HG03469 (cell line): ENCODE measurements at regions not wholly inside any gene's neighbourhood (a gene's known extent, or its start where the extent isn't known, plus 50 kb on each side); places are given as distances from the start of the nearest gene placed in this dataset.
"Not testable (repeated sequence)": the region's sequence is repeated elsewhere in the genome, so short reads cannot be mapped to it uniquely, and the experiment has no call there.

ENCODE experiments used
- ATAC-seq: cut with Tn5 transposase; IDR thresholded peaks from one replicate; pipeline ENCODE4 v1.9.1; 2021; ENCODE audit warnings: mild to moderate bottlenecking, moderate library complexity, moderate number of reproducible peaks; ENCODE audit not compliant: unreplicated experiment

DNA sequence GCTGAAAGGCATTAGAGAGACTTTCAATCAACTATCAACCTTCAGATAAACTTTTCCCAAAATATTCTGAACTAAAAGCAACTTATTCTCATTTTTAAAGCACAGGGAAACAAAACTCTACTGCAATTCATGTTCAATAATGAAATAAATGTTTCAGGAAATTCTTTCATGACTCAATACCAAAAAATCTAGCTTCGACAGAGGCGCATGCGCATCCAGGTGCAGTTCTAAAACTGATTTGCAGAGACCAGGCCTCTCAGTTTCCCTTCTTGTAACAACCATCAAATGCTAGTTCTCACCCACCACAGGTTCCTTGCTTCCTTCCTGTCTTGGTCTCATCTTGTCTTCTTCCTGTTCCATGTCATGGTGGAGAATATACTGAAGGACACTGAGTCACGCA is 55.3 kb upstream of the NRBF2 start:
- ATAC-seq, result no peak

DNA sequence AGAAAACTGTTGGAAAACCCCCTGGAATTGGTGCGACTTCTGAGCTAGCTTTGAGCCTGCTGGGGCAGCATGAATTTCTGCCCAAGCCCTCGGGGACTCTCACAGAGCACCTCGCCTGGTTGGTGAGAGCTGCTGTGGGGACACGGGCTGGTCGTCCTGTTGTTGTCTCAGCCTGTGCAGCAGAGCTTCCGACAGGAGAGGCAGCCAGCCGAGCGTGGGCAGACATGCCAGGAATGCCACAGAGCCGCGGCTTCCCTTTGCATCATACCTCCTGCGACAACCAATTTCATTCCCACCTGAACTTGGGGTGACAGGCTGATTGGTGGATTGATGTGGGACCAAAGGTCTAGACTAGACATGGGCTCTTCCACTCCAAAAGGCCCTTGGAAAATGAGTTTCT is 60.2 kb upstream of the NRBF2 start:
- no peak for ATAC-seq

DNA sequence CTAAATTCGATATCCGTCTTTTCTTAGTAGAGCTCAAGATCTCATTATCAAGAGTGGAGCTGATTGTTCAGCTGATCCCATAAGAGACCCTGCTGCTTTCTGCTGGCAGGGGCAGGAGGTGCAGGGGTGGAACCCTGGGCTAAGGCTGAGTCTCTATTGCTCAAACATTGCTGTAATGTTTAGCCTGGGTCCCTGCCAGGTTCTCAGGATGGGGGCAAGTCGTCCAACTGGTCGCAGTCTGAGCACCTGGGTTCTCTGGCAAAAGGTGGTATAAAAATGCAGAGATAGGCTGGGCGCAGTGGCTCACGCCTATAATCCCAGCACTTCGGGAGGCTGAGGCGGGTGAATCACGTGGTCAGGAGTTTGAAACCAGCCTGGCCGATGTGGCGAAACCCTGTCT is 62.0 kb upstream of the NRBF2 start:
- no peak for ATAC-seq

DNA sequence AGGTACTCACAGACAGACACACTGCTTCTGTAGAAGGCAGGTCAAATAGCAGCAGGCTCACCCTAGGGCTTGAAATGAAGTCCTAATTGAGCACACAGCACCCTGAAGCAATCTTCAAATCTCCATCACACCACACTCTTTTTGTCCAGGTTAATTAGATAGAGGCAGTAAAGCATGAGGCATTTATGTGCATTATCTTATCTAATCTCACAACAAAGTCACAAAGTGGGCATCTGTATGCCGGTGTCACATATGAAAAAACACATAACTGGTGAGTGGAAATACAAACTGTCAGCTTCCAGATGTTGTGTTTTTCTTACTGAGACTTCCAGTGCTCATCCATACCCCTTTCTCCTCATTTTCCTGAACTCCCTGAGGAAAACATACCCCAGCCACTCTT is 63.8 kb upstream of the NRBF2 start:
- ATAC-seq, result no peak

DNA sequence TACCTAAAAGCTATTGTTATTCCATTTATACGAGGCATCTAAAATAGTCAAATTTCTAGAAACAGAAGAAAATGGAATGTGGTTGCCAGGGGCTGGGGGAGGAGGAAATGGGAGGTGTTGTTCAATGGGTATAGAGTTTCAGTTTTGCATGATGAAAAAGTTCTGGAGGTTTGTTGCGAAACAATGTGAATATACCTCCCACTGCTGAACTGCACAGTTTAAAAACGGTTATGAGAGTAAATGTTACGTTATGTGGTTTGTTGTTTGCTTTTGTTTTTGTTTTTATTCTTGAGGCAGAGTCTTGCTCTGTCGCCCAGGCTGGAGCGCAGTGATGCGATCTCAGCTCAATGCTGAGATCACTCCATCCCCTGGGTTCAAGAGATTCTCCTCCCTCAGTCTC is 64.9 kb upstream of the NRBF2 start:
- no peak for ATAC-seq

DNA sequence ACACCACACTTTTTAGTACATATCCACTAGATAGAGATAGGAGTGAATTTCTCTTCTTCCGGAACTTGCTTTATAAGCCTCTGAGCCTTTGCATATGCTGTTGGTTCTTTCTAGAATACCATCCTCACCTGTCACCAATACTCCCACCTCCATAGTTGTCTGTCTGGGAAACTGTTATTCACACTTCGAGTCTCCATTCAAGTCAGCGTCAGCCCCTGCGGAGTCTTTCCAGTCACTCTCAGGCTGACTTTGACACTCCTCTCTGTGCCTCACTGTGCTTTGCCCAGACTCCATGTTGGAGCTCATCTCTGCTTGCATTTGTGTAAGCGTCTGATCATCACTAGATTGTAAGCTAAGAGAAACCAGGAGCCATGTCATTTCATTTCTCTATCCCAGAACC is 66.5 kb upstream of the NRBF2 start:
- no peak for ATAC-seq

DNA sequence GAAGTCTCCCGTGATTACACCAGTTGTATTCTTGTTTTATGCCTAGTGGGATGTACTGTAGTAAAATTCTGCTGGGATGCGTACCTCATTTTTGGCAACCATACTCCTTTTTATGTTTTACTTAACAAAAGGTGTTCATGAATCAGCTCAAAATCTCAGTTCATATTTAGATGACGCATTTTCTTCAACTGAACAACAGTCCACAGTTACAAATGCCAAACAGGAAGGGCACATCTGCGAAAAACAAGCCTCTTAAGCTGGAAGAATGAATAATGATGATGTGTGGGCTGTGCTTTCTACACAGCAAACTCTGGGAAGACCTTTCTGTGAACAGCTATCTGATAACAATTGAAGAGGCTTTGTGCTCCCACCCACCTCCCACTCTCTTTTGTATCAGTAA is 68.4 kb upstream of the NRBF2 start:
- no peak for ATAC-seq

DNA sequence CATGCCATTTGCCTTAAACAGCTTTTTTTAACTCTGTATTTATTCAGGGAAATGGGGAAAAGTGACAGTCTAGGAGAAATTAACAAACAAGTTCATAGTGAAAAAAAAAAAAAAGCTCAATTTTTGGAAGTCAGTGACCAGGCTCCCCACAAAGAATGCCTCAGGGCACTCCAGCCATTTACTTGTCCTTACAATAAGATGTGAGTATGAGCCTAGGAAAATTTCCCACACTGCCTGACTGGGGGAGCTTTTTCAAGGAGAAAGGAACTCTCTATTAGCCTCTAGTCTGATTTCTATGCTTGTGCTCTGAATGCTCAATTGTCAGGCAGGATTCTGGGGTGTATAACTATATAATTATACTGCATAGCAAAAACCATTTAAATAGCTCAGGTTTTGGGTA is 74.9 kb upstream of the NRBF2 start:
- no peak for ATAC-seq

DNA sequence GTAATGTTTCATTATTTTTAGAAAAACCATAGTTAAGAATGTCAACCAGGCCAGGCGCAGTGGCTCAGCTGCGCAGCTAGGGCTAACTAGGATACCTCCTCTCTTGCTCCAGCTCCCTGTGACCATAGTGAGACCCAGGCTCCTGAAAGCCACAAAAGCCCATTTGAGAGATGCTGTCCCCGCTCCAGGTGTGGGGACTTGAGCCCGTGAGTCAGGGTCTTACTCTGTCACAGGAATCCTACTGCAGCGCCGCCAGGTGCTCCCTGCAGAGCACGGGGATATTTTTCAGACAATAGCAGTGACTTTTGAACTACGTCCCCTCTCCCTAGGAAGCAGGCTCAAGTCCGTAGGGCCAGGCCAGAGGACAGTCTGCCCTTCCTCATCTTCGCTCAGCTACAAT is 75.6 kb upstream of the NRBF2 start:
- no peak for ATAC-seq

DNA sequence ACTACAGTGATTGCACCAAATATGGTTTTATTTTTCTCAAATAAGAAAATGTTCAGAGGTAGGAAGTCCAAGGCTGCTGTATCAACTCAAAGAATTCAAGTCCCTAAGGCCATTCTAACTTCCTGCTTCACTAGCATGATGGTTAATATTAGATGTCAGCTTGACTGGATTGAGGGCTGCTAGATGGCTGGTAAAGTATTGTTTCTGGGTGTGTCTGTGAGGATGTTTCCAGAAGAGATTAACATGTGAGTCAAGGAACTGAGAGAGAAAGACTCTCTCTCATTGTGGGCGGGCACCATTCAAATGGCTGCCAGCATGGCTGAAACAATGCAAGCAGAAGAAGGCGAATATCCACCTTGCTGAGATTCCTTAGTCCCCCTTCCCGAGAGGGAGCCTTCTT is 77.4 kb upstream of the NRBF2 start:
- no peak for ATAC-seq

DNA sequence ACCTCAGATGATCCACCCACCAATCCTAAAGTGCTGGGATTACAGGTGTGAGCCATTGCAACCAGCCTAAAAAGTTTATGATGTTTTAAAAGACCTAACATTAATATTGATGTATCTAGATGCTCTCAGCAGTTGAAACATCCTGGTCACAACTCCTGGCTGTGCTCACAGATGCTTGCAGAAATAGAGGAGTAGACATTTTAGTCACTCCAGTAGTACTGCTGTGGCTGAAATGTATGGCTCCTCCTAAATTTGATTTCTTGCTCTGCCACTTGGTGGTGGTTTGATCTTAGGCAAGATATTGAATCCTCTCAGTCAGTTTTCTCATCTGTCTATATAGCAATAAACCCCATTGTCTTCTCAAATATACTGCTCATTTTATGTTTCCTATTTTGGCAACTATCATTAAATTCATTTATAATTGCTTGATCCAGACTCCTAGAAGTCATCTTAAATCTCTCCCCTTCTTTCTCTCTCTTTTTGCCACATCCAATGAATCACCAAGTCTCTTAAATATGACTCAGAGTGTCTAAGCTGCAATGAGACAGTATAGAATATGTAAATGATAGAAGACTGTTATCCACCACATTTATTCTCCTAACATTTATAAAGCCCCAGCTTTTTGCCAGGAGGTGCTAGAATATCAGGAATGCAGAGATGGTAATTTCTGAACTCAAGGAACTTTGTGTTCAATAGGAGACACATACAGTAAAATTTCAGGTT is 78.1 kb upstream of the NRBF2 start:
- no peak for ATAC-seq

DNA sequence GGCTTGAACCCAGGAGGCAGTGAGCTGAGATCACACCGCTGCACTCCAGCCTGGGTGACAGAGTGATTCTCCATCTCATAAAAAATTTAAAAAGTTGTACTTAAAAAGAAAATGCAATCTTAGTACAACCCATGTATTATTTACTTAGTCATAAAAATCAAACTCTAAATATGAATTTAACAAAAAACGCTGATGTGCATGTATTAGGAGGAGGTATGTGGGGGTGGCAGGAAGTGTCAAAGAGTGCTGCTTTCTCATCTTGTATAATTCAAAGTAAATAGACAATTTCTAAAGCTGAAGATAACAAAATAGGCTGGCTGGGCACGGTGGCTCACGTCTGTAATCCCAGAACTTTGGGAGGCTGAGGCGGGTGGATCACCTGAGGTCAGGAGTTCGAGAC is 81.0 kb upstream of the NRBF2 start:
- ATAC-seq, result no peak

DNA sequence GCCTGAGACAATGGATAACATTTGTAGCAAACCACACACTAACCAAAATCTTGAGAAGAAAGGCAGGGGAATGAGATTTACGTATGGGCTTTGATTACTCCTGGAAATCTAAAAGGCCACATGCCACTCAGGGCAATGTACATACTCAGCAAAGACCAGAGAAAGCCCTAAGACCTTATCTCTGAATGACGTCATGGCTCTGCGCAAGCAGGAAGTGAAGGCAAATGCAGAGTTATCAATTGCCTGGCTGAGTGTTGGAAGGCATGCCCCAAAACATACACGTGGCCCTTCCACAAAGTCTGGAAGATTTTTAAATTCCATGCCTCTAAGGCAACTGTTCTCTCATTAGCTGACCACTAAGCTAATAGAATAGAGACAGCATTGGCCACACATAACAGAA is 90.9 kb upstream of the NRBF2 start:
- ATAC-seq, result no peak

DNA sequence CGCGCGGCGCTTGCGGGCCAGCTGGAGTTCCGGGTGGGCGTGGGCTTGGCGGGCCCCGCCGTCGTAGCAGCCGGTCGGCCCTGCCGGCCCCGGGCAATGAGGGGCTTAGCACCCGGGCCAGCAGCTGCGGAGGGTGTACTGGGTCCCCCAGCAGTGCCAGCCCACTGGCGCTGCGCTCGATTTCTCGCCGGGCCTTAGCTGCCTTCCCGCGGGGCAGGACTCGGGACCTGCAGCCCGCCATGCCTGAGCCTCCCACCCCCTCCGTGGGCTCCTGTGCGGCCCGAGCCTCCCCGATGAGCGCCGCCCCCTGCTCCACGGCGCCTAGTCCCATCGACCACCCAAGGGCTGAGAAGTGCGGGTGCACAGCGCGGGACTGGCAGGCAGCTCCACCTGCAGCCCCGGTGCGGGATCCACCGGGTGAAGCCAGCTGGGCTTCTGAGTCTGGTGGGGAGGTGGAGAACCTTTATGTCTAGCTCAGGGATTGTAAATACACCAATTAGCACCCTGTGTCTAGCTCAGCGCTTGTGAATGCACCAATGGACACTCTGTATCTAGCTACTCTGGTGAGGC is 99.4 kb upstream of the NRBF2 start:
- not testable (repeated sequence) for ATAC-seq

DNA sequence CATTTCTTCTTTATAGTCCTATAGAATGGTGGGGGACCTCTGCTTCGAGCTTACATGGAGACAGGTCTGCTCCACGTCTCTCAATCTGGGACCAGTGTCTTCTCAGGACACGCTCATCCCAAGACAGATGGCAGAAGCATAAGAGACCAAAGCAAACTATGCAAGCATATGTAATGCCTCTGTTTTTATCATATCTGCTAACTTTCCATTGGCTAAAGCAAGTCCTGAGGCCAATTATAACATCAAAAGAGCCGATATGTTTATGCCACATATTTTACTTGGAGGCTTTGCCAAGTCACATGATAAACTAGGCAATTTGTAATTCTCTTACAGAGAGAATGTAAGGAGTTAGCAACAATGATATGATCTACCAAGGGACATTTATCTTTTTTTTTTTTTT is 102.6 kb upstream of the NRBF2 start:
- no peak for ATAC-seq

DNA sequence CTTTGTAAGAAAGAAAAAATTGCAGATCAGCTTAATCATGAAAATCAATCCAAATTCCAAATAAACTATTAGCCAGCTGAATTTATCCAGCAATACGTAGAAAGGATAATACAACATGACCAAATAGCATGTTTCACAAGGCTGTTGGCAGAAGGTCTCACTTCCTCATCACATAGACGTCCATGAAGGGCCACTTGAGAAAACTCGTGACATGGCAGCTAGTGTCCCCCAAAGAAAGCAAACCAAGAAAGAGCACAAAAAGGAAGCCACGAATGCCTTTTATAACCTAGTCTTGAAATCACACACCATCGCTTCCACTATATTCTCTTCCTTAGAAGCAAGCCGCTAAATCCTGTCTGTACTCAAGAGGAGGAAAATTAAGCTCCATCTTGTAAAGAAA is 105.6 kb upstream of the NRBF2 start:
- no peak for ATAC-seq

DNA sequence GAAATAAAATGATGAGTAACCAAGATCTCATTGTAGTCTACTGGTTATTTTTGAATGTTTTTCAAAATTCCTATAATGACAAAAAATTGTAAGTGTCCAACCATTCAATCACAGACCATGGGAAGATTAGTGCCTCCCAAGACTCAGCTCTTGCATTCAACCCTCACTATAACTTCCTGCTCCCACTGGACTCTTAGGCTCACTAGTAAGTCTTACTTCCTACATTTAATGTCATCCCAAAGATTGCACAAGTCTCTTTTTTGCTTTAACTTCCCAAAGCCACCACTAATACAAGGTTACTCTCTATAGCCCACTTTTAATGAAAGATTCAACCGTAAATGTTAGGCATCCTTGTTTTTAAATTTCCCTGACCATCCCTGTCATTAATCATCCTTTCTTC is 111.9 kb upstream of the NRBF2 start:
- no peak for ATAC-seq

DNA sequence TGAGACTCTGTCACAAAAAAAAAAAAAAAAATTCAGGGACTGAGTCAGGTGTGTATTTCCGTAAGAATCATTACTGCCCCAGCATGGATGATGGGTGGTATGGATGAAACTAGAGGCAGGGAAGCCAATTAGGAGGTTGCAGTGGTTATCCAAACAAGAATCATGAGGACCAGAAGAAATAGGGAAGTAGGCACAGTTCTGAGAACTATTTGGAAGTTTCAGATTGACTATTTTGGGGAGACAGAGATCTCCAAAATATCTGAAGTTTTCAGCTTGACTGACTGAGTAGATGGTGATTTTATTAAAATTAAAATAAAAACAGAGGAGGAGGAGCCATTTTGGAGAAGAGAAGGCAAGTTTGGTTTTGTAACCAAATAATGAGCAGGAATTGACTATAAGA is 119.4 kb upstream of the NRBF2 start:
- no peak for ATAC-seq

DNA sequence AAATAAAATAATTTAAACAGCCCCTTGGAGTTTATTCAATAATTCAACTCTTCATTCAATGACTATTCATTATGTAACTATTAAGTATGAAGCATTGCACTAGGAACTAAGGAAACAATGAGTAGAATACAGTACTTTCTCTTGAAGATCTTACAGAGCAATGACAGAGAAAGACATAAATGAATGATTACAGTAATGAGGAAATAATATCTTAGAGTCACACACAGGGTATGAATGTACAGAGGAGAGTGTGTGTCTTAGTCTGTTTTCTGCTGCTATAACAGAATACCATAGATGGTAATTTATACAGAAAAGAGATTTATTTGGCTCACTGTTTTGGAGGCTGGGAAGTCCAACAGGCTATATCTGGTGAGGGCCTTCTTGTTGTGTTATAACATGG is 120.5 kb upstream of the NRBF2 start:
- ATAC-seq, result no peak

DNA sequence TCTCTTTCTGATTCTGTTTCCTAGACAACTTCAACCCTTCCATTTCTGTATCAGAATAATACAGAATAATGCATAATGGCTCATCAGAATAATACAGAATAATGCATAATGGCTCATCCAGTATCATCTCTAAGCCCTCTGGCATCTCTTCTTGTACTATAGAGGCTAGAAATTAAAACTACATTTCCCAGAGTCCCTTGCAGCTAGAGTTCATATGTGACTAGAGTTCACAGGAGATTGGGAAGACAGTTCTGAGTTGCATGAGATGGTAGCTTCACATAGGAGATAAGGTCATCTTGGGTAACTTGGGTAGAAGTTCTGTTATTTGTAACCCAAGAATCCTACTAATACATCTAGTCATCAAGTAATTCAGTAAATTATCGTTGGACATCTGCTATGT is 122.9 kb upstream of the NRBF2 start:
- ATAC-seq, result no peak

DNA sequence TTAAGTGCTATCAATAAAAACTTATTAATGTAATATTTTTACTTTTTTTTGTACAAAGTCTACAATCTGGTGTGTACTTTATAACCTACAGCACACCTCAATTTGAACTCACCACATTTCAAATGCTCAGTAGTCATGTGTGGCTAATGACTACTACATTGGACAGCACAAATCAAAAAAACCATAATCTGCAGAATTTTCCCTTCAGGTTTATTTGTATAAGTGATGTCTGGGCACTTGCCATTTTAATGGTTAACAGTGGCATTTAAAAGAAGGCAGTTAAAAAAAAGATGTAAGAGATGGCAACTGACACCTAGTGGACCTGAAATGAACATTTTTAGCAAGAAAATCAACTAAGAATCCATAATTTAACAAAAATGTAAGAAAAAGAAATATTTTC is 124.6 kb upstream of the NRBF2 start:
- ATAC-seq, result no peak

DNA sequence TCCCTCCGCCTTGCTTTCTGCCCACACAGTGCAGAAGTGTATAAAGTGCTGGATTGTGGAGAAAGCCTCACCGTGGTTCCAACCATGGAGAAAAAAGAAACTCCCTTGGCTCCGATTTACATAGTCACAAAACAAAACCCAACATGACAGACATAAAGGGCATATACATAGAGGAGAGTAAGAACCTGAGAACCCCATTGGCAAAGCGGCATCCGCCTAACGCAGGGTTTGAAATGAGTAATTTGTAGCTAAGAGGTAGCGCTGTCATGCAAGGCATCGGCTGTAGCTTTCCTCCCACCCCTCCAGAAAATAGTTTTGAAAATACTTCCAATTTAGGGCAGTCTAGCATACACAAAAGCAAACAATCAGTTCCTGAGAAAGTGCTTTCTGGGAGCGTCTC is 126.0 kb upstream of the NRBF2 start:
- ATAC-seq, result no peak

DNA sequence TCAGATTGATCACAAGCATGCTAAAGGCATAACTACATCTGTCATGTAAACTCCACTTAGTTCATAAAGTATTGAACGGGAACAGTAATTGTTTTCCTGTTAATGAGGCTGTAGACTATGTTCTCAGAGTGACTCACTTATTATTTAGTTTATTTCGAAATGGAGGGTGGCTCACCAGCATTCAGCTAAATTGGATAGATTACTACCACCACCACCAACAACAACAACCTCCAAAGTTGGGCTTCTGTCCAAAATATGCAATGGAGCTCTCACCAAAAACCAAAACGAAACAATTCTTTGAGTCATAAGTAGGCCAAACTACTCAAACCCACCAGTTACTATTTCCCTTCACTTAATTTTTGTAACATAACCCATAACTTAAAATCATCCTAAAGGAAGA is 127.9 kb upstream of the NRBF2 start:
- no peak for ATAC-seq
